HUES64 (cell line): ENCODE measurements at regions not wholly inside any gene's neighbourhood (a gene's known extent, or its start where the extent isn't known, plus 50 kb on each side); places are given as distances from the start of the nearest gene placed in this dataset.

Source experiments
- H3K27ac ChIP-seq: 2 replicates; pipeline ENCODE4 v1.7.0; 2013; ENCODE audit warnings: low read depth, low read length, inconsistent platforms
- H3K27me3 ChIP-seq: 2 replicates; pipeline ENCODE4 v1.6.1; 2013; ENCODE audit warnings: mild to moderate bottlenecking, low read length; ENCODE audit not compliant: insufficient read depth
- H3K36me3 ChIP-seq: 2 replicates; pipeline ENCODE4 v1.6.1; 2013; ENCODE audit warnings: mild to moderate bottlenecking, low read length; ENCODE audit not compliant: insufficient read depth
- H3K4me1 ChIP-seq: 2 replicates; pipeline ENCODE4 v1.6.1; 2013; ENCODE audit warnings: mild to moderate bottlenecking, low read length, moderate library complexity; ENCODE audit not compliant: insufficient read depth
- H3K4me3 ChIP-seq: 2 replicates; pipeline ENCODE4 v1.5.1; 2013; ENCODE audit warnings: mild to moderate bottlenecking, low read length, moderate library complexity
- H3K9ac ChIP-seq: 2 replicates; pipeline ENCODE4 v1.6.1; 2013; ENCODE audit warnings: mild to moderate bottlenecking, low read depth, low read length
- H3K9me3 ChIP-seq: 2 replicates; pipeline ENCODE4 v1.6.1; 2013; ENCODE audit warnings: low read depth, low read length; ENCODE audit not compliant: insufficient read depth
- WGBS: fragments of 150-250, 120-280 bp; methylation state at CpG from one replicate; pipeline ENCODE4 v1.1.7; 2013; ENCODE audit warnings: missing lambda C conversion rate; 5-methylcytosine and 5-hydroxymethylcytosine counted together

DNA sequence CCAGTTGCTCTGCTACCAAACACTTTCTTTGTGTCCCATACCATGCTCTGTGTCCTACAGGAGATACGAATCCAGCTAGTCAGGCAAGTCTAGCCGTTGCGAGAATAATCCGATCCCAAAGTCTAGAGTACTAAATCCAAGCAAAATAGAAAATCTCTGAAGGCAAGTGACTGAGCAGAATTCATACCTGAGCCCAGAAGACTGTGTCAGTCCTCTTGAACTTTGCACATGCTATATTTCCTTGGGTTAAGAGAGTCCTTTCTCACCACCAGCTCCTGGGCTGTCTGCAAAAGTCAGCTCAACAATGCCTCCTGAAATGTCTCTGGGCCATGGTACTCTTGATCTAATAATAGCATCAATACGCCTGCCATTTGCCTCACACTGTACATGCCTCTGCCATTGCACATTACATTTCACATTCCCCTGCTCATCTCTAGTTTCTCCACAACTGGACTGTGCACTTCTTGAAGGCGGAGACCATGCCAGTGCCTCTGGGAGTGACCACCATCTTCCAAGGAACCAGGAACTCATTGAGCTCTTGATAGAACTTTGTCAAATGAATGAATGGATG lies 265.8 kb upstream of the ID2 start:
- no peak overlapping the region for H3K9ac ChIP-seq
- no peaks in the 10 kb centered on the region for H3K36me3 ChIP-seq
- 93% methylated on average over 6 of the region's 6 CpGs for WGBS

DNA sequence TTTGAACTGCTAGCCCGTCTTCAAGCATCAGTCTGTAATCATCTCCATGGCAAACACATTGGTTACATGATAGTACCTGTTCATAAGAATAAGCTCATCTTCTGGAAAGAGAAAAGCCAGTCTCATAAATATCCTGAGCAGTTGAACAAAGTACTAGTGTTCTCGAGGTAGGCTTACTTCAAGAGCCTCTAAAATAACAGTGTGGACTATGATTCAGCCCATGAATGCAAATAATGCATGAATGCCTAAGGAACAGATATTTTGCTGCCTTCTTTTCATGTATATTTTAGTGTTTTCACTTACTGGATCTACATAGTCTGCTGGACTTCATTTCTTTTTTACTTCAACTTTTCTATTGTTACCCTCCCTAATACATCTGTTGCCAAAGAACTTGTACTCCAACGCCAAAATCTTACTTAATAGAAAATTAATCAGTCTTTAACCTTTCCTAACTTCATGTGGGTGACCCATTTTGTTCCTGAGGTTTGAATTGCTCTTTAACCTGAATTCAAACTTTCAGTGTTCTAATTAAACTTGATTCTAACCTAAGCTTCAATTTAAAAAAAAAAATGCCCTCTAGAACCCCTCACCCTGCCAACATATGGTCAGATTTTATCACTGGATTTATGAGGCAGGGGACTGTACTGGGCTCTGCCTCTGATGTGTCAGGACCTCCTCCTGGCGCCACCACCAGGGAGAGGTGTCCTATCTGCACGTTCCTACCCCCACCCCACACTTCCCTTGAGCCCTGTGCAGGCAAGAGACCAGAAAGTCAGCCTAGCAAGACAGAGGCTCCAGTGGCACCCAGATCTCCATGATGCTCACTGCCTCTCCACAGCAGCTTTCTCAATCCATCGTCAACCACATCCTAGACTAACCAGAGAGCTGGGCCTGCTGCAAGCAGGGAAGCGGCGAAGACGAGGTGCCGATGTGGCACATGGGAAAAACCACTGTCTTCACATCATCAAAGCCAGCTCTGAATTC lies 264.7 kb upstream of the ID2 start:
- H3K9ac ChIP-seq: no peak overlapping the region
- no peaks in the 10 kb centered on the region for H3K4me1 ChIP-seq
- H3K27me3 ChIP-seq: no peaks in the 10 kb centered on the region
- 87% methylated on average over 10 of the region's 10 CpGs for WGBS
- H3K4me3 ChIP-seq: no peak overlapping the region
- no peak overlapping the region for H3K27ac ChIP-seq
- no peaks in the 10 kb centered on the region for H3K36me3 ChIP-seq
- H3K9me3 ChIP-seq: no peaks in the 10 kb centered on the region

More for the DNA sequence above, 265.8 kb upstream of the ID2 start:
- Histone ChIP-seq H3K4me1 (no peaks in the 10 kb centered on the region), H3K27ac (no peak overlapping the region), H3K9me3 (no peaks in the 10 kb centered on the region), H3K27me3 (no peaks in the 10 kb centered on the region), H3K4me3 (no peak overlapping the region)

DNA sequence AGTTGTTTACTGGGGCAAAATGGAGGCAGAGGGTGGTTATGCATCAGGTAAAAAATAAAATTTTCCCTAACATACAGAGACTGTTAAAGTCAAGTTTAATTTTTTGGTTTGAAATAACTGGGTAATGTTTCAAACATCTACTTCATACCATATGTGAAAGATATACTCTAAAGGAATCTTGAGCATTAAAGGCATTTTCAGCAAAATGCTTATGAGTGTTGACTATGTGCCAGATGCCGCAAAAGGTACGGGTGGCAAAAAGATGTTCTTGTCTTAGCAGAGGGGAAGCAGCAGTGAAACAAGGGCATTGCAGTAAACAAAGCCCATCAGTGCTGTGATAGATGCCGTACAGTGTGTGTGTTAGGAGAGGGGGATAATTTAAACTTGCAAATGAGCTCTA lies 263.1 kb upstream of the ID2 start:
- Histone ChIP-seq H3K9ac (no peak overlapping the region), H3K9me3 (no peaks in the 10 kb centered on the region), H3K27me3 (no peaks in the 10 kb centered on the region), H3K27ac (no peak overlapping the region), H3K4me1 (no peaks in the 10 kb centered on the region), H3K4me3 (no peak overlapping the region), H3K36me3 (no peaks in the 10 kb centered on the region)
- WGBS: 90% methylated on average over 3 of the region's 3 CpGs

DNA sequence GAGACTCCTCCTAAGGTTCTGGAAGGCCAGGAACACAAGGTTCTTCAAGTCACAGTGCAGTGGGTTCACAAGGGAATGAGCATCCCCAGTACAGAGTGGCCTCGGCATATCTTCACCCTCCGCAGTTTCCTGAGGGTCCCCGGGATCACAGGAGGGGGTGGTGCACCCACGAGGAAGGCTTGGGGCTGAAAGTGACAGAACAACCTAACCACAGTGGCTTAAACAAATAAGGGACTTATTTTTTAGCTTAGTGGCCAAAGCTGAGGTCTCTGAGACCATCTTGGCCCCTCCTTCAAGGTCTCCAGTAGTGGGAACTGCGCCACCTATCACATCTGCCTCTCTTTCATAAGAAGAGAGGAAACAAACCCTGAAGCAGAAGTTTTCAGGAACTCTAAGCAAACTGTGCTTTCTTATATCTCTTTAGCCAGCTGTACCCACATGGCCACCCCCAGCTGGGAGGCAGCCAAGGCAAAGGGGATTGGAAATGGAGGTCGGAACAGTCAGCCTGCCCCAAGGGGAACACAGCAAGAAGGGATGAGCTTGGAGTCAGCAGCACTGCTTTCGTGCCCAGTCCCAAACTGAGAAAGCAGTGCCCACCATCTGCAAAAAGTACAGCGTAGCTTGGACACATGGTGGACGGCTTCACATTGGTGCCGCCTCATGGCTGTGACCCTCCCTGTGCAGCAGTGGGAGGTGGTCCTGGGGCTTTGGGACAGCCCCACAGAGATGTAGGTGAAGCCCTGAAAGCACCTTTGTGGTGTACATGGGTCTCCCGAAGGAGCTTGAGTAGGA lies 260.0 kb upstream of the ID2 start:
- Histone ChIP-seq H3K27ac (no peak overlapping the region), H3K27me3 (no peaks in the 10 kb centered on the region), H3K36me3 (no peaks in the 10 kb centered on the region), H3K4me3 (no peak overlapping the region), H3K9ac (no peak overlapping the region), H3K4me1 (no peaks in the 10 kb centered on the region), H3K9me3 (no peaks in the 10 kb centered on the region)
- WGBS: 91% methylated on average over 11 of the region's 11 CpGs

DNA sequence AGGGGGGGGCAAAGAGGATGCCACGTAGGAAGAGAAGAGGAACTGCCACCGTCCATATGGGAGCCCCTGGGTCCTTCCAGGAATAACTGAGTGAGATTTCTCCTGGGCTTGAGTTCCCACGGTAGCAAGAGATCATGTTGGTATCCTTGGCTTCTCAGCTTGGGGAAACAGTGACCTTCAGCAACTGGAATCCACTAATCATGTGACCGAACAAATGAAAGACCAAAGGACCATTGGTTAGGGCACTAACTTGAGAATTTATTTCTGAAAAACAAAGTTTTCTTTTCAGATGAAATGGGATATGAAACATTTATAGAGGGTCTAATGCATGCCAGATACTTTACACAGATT lies 259.4 kb upstream of the ID2 start:
- Histone ChIP-seq H3K9ac (no peak overlapping the region), H3K4me3 (no peak overlapping the region), H3K27ac (no peak overlapping the region), H3K27me3 (no peaks in the 10 kb centered on the region), H3K9me3 (no peaks in the 10 kb centered on the region), H3K4me1 (no peaks in the 10 kb centered on the region), H3K36me3 (no peaks in the 10 kb centered on the region)
- WGBS: 93% methylated on average over 4 of the region's 4 CpGs

DNA sequence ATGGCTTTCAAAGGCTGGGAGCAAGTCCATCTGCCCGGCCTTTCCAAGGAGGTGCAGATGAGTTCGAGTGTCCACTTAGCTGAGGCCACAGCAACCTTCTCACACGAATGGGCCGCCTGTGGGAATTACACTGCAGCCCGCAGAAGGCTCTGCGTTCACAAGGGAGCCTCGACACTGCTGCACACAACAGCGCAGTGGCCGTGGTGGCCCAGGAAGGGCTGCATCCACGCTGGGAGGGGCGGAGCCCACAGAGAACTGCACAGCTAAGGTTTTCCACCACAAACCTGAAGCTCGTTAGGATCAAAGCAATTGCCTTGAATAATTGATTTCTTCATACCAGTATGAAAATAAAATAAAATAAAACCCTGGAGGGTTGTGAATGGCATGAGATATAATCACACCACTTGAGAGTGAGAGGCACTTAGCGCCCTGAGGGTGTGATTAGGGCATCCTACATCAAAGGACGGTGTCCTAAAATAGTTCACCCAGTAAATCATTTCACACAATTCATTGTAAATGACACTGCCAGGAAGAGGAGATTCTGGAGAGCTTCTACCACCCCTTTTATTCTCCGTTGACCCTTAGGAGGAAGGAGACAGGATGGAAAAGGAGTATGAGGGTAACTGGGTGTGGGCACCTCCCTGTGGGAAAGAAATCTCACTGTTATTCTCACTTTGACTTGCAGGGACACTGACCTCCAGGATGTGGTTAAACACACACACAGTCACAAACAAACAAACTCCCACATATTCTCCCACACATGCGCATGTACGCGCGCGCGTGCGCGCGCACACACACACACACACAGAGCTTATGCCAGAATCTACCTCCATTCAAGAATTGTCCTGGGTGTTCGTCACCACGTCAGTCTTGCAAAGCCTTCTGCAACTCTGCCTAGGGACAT lies 256.6 kb upstream of the ID2 start:
- H3K27me3 ChIP-seq: no peaks in the 10 kb centered on the region
- H3K9ac ChIP-seq: no peak overlapping the region
- H3K4me3 ChIP-seq: no peak overlapping the region
- H3K9me3 ChIP-seq: no peaks in the 10 kb centered on the region
- H3K36me3 ChIP-seq: no peaks in the 10 kb centered on the region
- 96% methylated on average over 26 of the region's 26 CpGs for WGBS
- H3K27ac ChIP-seq: no peak overlapping the region
- no peaks in the 10 kb centered on the region for H3K4me1 ChIP-seq

DNA sequence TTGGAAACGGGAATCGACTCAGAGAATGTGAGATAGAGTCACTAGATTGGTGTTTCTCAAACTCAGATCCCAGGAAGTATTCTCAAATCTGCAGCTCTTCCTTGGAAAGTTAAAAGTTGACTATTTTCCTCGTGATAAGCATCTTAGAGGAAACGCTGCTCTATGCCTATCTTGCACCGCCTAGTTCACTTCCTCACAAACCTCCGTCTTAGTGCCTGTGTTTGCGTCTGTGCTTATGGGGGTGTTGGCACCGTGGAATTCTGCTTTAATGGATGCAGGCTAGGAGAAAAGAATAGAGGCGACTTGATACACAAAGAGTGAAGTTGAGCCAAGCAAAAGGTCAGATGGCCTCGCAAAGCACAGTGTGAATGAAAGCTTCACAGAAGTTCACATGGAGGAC lies 255.3 kb upstream of the ID2 start:
- no peaks in the 10 kb centered on the region for H3K36me3 ChIP-seq
- no peak overlapping the region for H3K4me3 ChIP-seq
- H3K4me1 ChIP-seq: no peaks in the 10 kb centered on the region
- H3K9ac ChIP-seq: no peak overlapping the region
- H3K27me3 ChIP-seq: no peaks in the 10 kb centered on the region
- 91% methylated on average over 10 of the region's 10 CpGs for WGBS
- no peaks in the 10 kb centered on the region for H3K9me3 ChIP-seq
- no peak overlapping the region for H3K27ac ChIP-seq

DNA sequence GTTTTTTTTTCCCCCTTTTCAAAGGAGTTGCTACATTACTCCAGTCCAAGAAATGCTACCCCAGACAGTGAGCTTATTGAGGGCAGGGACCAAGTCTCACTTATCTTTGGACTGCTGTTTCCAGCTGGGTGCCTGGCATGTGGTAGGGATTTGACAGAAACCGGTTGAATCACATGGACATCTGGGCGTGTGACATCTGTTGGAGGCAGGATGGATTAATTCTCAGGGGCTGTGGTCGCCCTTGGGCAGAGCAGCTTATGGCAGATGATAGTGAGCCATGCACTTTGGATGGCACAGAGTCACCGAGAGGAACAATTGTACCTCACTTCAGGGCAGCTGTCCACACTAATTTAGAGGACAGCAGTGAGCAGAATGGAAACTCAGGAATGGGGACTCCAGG lies 254.6 kb upstream of the ID2 start:
- Histone ChIP-seq H3K4me3 (no peak overlapping the region), H3K9me3 (no peaks in the 10 kb centered on the region), H3K4me1 (no peaks in the 10 kb centered on the region), H3K9ac (no peak overlapping the region), H3K27me3 (no peaks in the 10 kb centered on the region), H3K36me3 (no peaks in the 10 kb centered on the region), H3K27ac (no peak overlapping the region)
- WGBS: 90% methylated on average over 4 of the region's 4 CpGs

DNA sequence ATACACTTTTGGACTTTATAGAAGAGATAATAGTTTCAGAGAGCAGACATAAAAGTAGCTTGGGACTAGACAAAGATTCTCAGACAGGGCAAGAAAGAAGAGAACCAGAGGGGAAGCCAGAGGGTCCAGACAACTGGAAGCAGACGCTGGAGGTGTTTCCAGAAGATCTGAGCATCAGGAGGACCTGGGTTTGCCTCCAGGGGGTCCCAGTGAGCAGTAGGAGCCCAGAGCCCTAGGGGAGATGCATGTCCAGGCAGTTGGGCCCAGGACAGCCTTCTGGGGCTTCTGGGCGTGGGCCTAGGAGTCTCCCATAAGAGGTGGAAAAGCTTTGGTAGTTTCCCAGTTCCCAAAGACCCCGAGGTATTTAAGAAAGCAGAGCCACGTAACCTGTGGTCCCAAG lies 251.2 kb upstream of the ID2 start:
- H3K9ac ChIP-seq: no peak overlapping the region
- H3K4me1 ChIP-seq: no peaks in the 10 kb centered on the region
- no peak overlapping the region for H3K27ac ChIP-seq
- no peaks in the 10 kb centered on the region for H3K27me3 ChIP-seq
- WGBS: 95% methylated on average over 4 of the region's 4 CpGs
- no peaks in the 10 kb centered on the region for H3K36me3 ChIP-seq
- no peaks in the 10 kb centered on the region for H3K9me3 ChIP-seq
- no peak overlapping the region for H3K4me3 ChIP-seq

DNA sequence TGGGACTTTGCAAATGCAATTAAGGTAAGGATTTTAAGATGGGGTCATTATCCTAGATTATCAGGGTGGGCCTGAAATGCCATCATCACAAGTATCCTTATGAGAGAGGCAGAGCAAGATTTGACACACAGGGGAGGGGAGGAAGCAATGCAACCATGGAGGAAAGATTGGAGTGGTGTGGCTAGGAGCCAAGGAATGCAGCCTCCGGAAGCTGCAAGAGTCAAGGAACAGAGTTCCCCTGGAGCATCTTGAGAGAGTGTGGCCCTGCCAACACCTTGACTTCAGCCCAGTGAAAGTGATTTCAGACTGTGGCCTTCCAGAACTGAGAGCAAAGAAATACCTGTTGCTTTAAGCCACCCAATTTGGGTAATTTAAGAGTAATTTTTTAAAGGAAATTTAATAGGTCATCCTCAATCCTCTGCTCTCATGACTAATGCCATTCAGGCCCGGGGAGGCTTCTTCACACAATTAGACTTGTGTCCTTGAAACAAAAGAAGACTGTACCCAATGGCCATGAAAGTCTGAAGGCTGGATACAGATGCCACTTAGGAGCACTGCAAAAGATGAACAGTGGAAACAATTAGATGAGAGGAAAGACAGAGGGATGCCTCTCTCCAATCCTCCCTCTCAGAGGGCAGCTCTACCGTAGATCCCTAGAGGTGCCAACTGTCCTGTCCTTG lies 250.3 kb upstream of the ID2 start:
- H3K4me1 ChIP-seq: no peaks in the 10 kb centered on the region
- whole genome bisulfite sequencing: 96% methylated on average over 3 of the region's 3 CpGs

More for the DNA sequence above, 250.3 kb upstream of the ID2 start:
- Histone ChIP-seq H3K27me3 (no peaks in the 10 kb centered on the region), H3K9me3 (no peaks in the 10 kb centered on the region), H3K9ac (no peak overlapping the region), H3K4me3 (no peak overlapping the region), H3K36me3 (no peaks in the 10 kb centered on the region), H3K27ac (no peak overlapping the region)
